ENCODE measurements at regions not wholly inside any gene's neighbourhood (a gene's known extent, or its start where the extent isn't known, plus 50 kb on each side); places are given as distances from the start of the nearest gene placed in this dataset.

GRCh38 chr5:44983006-44983405 is 174.3 kb downstream of the MRPS30 start:
- TF ChIP-seq WT1 (tag by site-specific recombination; IDR thresholded peaks at IDR 0.05) (no peak), ZNF677 (tag by site-specific recombination; IDR thresholded peaks at IDR 0.05) (no peak)
- TF ChIP-seq, protein P1, sequence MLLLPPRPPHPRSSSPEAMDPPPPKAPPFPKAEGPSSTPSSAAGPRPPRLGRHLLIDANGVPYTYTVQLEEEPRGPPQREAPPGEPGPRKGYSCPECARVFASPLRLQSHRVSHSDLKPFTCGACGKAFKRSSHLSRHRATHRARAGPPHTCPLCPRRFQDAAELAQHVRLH (tag by site-specific recombination; IDR thresholded peaks at IDR 0.05) = no peak

Data from HEK293 (cell line).